GM23248 (cell line): ENCODE measurements at regions not wholly inside any gene's neighbourhood (a gene's known extent, or its start where the extent isn't known, plus 50 kb on each side); places are given as distances from the start of the nearest gene placed in this dataset.

ENCODE experiments used
- EZH2 ChIP-seq: fragments of 200-600 bp; sonication (generic); IDR thresholded peaks from 2 replicates; pipeline ENCODE4 v1.6.1; 2018; ENCODE audit warnings: antibody characterized with exemption, mild to moderate bottlenecking; ENCODE audit not compliant: insufficient read depth, poor library complexity, severe bottlenecking
- EZH2phosphoT487 ChIP-seq: fragments of 200-600 bp; sonication (generic); IDR thresholded peaks from 2 replicates; pipeline ENCODE4 v1.6.1; 2018; ENCODE audit warnings: antibody characterized with exemption, moderate library complexity, mild to moderate bottlenecking, low read depth; ENCODE audit not compliant: insufficient read depth

- TF ChIP-seq EZH2 (no peak), EZH2phosphoT487 (no peak)
These were observed 339.3 kb downstream of the NSUN3 start for GRCh38 chr3:94402126-94402525.
